GM12864 (cell line): ENCODE measurements at regions not wholly inside any gene's neighbourhood (a gene's known extent, or its start where the extent isn't known, plus 50 kb on each side); places are given as distances from the start of the nearest gene placed in this dataset.

Experiments
- DNase-seq: peaks from one replicate; pipeline ENCODE4 v3.0.0-alpha.2; 2011; ENCODE audit warnings: low read depth
- H3K4me3 ChIP-seq: 2 replicates; pipeline ENCODE4 v1.5.1; 2011; ENCODE audit warnings: mild to moderate bottlenecking, low read depth, low read length, control low read depth
- CTCF ChIP-seq: IDR thresholded peaks from 2 replicates; pipeline ENCODE4 v1.5.1; 2011; ENCODE audit warnings: low read depth, mild to moderate bottlenecking, moderate library complexity, low read length, control low read depth, inconsistent platforms; ENCODE audit errors: missing control alignments

- DNase-seq: no peak
- TF ChIP-seq CTCF: no peak
- no peak overlapping the region for H3K4me3 ChIP-seq
Observed at GRCh38 chr3:182473191-182473710, 320.1 kb upstream of the ATP11B start.

GRCh38 chr3:182478369-182478768 is 314.9 kb upstream of the ATP11B start:
- no peak for DNase-seq
- no peak overlapping the region for H3K4me3 ChIP-seq
- TF ChIP-seq CTCF: no peak

- no peak for DNase-seq
- TF ChIP-seq CTCF: no peak
- H3K4me3 ChIP-seq: no peak overlapping the region
Observed at GRCh38 chr3:182479419-182480336, 313.6 kb upstream of the ATP11B start.

GRCh38 chr3:182482705-182483104 is 310.6 kb upstream of the ATP11B start:
- no peak for DNase-seq
- no peak overlapping the region for H3K4me3 ChIP-seq
- TF ChIP-seq CTCF: no peak

- H3K4me3 ChIP-seq: no peak overlapping the region
- no peak for TF ChIP-seq CTCF
- no peak for DNase-seq
Observed at GRCh38 chr3:182484682-182485081, 308.6 kb upstream of the ATP11B start.

- DNase-seq: no peak
- no peak for TF ChIP-seq CTCF
- H3K4me3 ChIP-seq: no peak overlapping the region
Observed at GRCh38 chr3:182485301-182485700, 308.0 kb upstream of the ATP11B start.
